ENCODE measurements at regions not wholly inside any gene's neighbourhood (a gene's known extent, or its start where the extent isn't known, plus 50 kb on each side); places are given as distances from the start of the nearest gene placed in this dataset.

DNA sequence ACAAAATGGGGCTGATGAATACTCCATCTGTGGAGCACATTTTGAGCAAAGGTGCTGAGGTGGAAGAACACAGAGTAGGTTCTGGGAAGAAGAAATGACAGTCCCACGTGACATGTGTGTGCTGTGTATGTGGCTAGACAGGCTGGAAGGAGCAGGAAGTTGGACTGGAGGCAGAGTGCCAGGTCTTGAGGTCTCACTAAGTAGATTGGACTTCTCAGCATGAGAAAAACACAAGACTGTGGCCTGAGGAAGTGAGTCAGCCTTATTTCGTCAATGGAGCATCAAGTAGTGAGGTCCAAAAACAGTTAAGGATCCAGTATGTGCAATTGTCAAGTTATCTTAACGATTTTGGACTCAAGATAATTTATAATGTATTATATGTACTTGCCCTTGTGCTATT lies 736.5 kb downstream of the KCNJ2 start:
- Histone ChIP-seq H4K20me1 (no peaks in the 10 kb centered on the region), H3K27ac (no peak overlapping the region), H3K4me2 (no peak overlapping the region), H3K36me3 (no peaks in the 10 kb centered on the region), H3K9ac (no peak overlapping the region), H3K9me3 (peaks cover 4% of the 10 kb centered on the region; the same call in 1 of the 2 replicates), H3K27me3 (no peaks in the 10 kb centered on the region), H3K4me1 (no peaks in the 10 kb centered on the region), H3K4me3 (no peak overlapping the region)
- TF ChIP-seq Cebpa-rat (IDR thresholded peaks at IDR 0.05): no peak

DNA sequence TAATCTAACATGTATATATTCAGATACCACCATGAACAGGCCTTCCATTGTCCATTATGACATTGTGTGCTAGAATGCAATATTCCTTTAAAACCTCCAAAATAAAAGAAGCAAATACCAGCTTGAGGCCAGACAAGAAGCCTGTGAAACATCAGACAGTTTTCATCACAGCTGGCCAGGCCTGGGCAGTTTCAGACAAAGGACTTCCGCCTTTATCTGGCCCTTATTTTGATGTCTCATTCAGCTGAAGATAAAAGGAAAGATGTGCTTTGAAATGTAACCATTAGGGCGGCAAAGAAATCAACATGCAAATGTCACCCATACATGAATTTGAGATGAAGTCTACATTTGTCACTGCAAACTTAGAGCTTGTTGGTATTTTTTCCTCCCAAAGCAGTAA lies 737.5 kb downstream of the KCNJ2 start:
- no peak overlapping the region for H3K4me2 ChIP-seq
- no peak overlapping the region for H3K4me3 ChIP-seq
- no peak for TF ChIP-seq Cebpa-rat (IDR thresholded peaks at IDR 0.05)
- H3K4me1 ChIP-seq: no peaks in the 10 kb centered on the region
- H3K27ac ChIP-seq: no peak overlapping the region
- no peaks in the 10 kb centered on the region for H4K20me1 ChIP-seq
- no peak overlapping the region for H3K9ac ChIP-seq
- H3K9me3 ChIP-seq: no peaks in the 10 kb centered on the region
- no peaks in the 10 kb centered on the region for H3K36me3 ChIP-seq
- no peaks in the 10 kb centered on the region for H3K27me3 ChIP-seq

DNA sequence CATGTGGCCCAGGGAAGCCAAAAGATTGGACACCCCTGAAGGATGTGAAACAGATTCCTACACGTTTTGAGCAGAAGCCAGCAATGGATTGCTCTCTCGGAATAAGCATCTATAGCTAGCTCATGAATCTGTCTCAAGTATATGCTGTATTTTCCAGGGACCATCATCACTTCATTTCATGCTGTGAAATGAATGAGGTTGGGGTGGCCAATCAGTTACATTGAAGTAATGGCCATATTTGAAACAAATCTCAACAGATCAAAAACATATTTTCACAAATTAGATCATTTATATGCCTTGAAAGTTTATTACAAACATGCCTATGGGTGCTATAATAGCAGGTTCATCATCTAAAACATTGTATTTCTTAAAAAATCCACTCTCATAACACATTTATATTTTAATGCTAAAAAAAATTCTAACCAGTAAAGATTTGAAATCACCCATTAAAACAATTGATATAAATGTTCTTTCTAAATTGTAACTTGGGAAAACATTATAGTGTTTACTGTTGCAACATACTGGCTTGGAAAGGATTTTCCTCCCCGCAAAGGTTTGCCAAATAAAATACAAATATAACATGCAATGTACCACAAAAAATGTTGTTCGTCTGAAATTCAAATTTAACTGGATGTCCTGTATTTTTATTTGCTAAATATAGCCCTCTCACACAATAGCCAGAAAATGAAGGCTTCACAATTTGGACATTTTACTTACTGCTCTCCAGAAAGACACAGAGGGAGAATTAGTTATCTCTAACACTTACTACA lies 743.6 kb downstream of the KCNJ2 start:
- Histone ChIP-seq H3K9me3 (no peaks in the 10 kb centered on the region; the same call in 1 of the 2 replicates), H3K4me2 (no peak overlapping the region), H3K9ac (no peak overlapping the region), H4K20me1 (no peaks in the 10 kb centered on the region), H3K27me3 (no peaks in the 10 kb centered on the region), H3K27ac (no peak overlapping the region), H3K36me3 (no peaks in the 10 kb centered on the region), H3K4me3 (no peak overlapping the region), H3K4me1 (no peaks in the 10 kb centered on the region)
- TF ChIP-seq Cebpa-rat (IDR thresholded peaks at IDR 0.05): no peak

DNA sequence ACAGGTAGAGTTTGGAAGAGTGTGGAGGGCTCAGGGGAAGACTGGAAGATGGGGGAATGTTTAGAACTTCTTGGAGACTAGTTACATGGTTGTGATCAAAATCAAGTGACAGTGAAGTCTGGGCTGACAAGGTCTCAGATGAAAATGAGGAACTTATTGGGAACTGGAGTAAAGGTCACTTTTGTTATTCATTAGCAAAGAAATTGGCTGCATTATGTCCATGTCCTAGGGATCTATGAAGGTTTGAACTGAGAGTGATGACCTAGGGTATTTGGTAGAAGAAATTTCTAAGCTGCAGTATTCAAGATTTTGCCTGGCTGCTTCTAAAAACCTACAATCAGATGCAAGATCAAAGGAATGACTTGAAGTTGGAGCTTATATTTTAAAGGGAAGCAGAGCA lies 747.1 kb downstream of the KCNJ2 start:
- H3K36me3 ChIP-seq: no peaks in the 10 kb centered on the region
- H3K4me1 ChIP-seq: no peaks in the 10 kb centered on the region
- no peak overlapping the region for H3K4me3 ChIP-seq
- H3K9me3 ChIP-seq: peaks cover 8% of the 10 kb centered on the region
- H3K9ac ChIP-seq: no peak overlapping the region
- no peak overlapping the region for H3K4me2 ChIP-seq
- no peaks in the 10 kb centered on the region for H4K20me1 ChIP-seq
- no peak overlapping the region for H3K27ac ChIP-seq
- no peak for TF ChIP-seq Cebpa-rat (IDR thresholded peaks at IDR 0.05)
- H3K27me3 ChIP-seq: no peaks in the 10 kb centered on the region

DNA sequence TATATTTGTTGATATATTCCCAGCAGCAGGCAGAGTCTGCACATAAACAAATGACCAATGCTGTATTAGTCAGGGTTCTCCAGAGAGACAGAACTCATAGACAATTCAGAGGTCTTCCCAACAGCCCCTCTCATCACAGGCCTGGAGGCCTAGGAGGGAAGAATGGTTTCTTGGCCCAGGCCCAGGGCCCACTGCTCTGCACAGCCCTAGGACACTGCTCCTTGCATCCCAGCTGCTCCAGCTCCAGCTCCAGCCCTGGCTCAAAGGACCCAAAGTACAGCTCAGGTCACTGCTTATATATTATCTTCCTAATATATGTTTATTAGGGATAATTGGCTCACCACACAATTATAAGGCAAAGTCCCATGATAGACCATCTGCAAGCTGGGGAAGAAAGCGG lies 749.9 kb downstream of the KCNJ2 start:
- Histone ChIP-seq H3K9me3 (peaks cover 8% of the 10 kb centered on the region), H3K9ac (no peak overlapping the region), H3K27ac (no peak overlapping the region), H3K27me3 (no peaks in the 10 kb centered on the region), H3K4me2 (no peak overlapping the region), H3K36me3 (no peaks in the 10 kb centered on the region), H3K4me3 (no peak overlapping the region), H3K4me1 (no peaks in the 10 kb centered on the region), H4K20me1 (no peaks in the 10 kb centered on the region)
- no peak for TF ChIP-seq Cebpa-rat (IDR thresholded peaks at IDR 0.05)

DNA sequence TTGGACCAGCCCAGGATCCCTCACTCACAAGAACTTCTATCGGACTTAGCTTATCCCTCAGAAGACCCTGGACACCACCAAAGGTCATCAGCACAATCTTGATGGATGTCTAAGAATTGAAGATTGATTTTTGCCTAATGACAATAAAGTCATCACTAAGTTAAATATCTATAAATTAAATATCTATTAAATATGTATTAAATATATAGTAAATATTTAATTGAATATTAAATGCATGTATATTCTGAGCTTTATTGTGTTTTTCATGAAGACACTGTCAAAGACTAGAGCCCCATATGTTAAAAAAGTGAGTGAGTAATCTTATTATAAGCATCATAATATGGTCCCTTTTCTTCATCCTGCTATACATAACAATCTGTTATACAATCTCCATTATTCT lies 751.1 kb downstream of the KCNJ2 start:
- H3K4me1 ChIP-seq: no peaks in the 10 kb centered on the region
- no peak overlapping the region for H3K4me2 ChIP-seq
- H3K36me3 ChIP-seq: no peaks in the 10 kb centered on the region
- no peak overlapping the region for H3K4me3 ChIP-seq
- H3K27ac ChIP-seq: no peak overlapping the region
- no peak for TF ChIP-seq Cebpa-rat (IDR thresholded peaks at IDR 0.05)
- no peaks in the 10 kb centered on the region for H4K20me1 ChIP-seq
- peaks cover 8% of the 10 kb centered on the region for H3K9me3 ChIP-seq
- no peaks in the 10 kb centered on the region for H3K27me3 ChIP-seq
- H3K9ac ChIP-seq: no peak overlapping the region

DNA sequence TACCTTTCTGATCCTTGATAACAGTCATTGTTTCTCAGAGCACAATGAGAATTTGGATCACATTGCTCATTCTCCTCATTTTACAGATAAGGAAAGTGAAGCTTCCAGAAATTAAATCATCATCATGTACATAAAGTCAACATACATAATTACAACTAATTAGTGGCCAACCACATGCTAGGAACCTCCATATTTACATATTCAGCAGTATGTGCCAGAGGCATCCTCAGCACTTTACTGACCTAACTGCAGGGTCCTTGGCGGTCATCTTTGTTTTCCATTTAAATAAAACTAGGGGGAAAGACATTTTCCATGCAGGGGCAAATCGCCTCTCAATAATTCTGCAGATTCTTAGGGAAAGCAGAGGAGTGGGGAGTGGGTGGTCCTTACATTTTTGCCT lies 752.9 kb downstream of the KCNJ2 start:
- no peaks in the 10 kb centered on the region for H3K4me1 ChIP-seq
- H3K9me3 ChIP-seq: peaks cover 8% of the 10 kb centered on the region
- H3K36me3 ChIP-seq: no peaks in the 10 kb centered on the region
- H3K4me3 ChIP-seq: no peak overlapping the region
- H3K9ac ChIP-seq: no peak overlapping the region
- no peak overlapping the region for H3K27ac ChIP-seq
- no peak for TF ChIP-seq Cebpa-rat (IDR thresholded peaks at IDR 0.05)
- no peaks in the 10 kb centered on the region for H4K20me1 ChIP-seq
- H3K4me2 ChIP-seq: no peak overlapping the region
- no peaks in the 10 kb centered on the region for H3K27me3 ChIP-seq

DNA sequence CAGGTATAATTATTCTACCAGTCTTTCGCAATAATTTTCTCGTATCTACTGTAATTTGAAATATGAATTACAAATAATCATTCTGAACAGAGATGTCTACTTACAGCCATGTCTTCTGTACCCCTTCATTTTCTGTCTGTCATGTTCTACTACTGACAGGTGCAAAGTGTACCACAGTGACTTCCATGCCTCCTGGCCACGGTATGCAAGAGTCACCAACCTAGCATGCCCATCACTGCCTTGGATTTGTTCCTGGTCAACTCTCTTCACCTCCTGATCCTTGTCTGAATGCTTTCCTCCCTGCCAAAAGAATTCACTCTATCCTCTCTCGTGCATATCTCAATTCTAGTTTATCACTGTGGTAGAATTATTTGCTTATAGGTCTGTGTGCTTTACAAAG lies 755.4 kb downstream of the KCNJ2 start:
- H3K27ac ChIP-seq: no peak overlapping the region
- H3K9me3 ChIP-seq: no peaks in the 10 kb centered on the region
- no peak overlapping the region for H3K4me2 ChIP-seq
- H3K4me3 ChIP-seq: no peak overlapping the region
- H4K20me1 ChIP-seq: no peaks in the 10 kb centered on the region
- H3K36me3 ChIP-seq: no peaks in the 10 kb centered on the region
- no peaks in the 10 kb centered on the region for H3K27me3 ChIP-seq
- TF ChIP-seq Cebpa-rat (IDR thresholded peaks at IDR 0.05): peak; percentile 26; the same call in 1 of the 2 replicates
- H3K9ac ChIP-seq: no peak overlapping the region
- H3K4me1 ChIP-seq: no peaks in the 10 kb centered on the region

DNA sequence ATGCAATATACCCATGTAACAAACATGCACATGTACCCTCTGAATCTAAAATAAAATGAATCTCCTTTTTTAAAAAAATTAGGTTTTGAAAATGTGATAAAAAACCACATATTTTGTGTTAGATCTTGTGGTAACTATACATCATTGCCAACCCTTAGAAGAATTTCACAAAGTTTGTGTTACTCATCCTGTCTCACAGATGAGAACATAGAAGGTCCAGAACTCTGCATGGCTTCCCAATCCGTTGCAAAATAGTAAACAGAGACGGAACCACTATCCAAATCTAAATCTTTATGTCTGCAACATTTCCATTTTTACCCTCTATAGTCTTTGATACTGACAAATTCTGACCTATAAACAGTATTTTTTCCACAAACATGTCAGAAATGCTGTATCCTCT lies 759.9 kb downstream of the KCNJ2 start:
- Histone ChIP-seq H3K9me3 (no peaks in the 10 kb centered on the region), H3K4me3 (no peak overlapping the region), H4K20me1 (no peaks in the 10 kb centered on the region), H3K4me1 (no peaks in the 10 kb centered on the region), H3K27me3 (no peaks in the 10 kb centered on the region), H3K9ac (no peak overlapping the region), H3K4me2 (no peak overlapping the region), H3K27ac (no peak overlapping the region), H3K36me3 (no peaks in the 10 kb centered on the region)
- no peak for TF ChIP-seq Cebpa-rat (IDR thresholded peaks at IDR 0.05)

DNA sequence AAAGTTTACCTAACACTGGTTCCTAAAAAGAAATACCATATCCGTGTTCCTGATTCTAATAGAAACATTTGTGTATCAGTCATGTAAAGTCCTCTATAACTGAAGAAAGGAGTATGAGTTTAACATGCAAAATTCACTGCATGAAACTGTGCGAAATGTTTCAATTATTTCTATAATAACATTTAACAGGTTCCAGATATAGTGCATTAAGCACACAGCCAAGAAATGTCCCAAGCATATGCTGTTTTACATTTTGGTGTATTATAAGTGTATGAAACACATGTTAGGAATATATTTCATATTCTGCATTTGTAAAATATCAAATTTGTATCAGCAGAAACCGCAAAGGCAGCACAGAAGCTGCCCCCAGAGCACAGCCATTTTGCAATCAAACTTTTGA lies 764.9 kb downstream of the KCNJ2 start:
- no peak overlapping the region for H3K27ac ChIP-seq
- H3K4me2 ChIP-seq: no peak overlapping the region
- no peaks in the 10 kb centered on the region for H3K4me1 ChIP-seq
- H3K9me3 ChIP-seq: no peaks in the 10 kb centered on the region
- no peaks in the 10 kb centered on the region for H3K27me3 ChIP-seq
- no peak overlapping the region for H3K9ac ChIP-seq
- TF ChIP-seq Cebpa-rat (IDR thresholded peaks at IDR 0.05): no peak
- no peaks in the 10 kb centered on the region for H3K36me3 ChIP-seq
- no peaks in the 10 kb centered on the region for H4K20me1 ChIP-seq
- no peak overlapping the region for H3K4me3 ChIP-seq

DNA sequence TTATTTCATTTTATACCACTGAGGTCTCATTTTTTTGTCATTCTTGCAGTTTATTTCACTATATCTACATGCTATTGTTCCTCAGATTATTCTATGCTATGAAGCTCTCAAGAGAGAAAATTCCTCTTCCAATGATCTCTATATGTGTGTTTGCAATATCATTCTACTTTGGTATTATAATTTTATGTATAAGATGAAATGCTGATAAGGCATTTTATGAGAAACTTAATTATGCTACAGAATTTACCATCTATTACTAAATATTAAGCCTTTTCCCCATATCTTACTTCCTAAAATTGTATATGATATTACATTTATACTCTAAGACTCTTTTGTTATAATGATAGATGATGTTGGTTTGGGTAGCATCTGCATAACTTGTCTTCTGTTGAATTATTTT lies 765.5 kb downstream of the KCNJ2 start:
- no peak for TF ChIP-seq Cebpa-rat (IDR thresholded peaks at IDR 0.05)
- H3K27me3 ChIP-seq: no peaks in the 10 kb centered on the region
- H3K36me3 ChIP-seq: no peaks in the 10 kb centered on the region
- no peak overlapping the region for H3K9ac ChIP-seq
- H4K20me1 ChIP-seq: no peaks in the 10 kb centered on the region
- H3K9me3 ChIP-seq: no peaks in the 10 kb centered on the region
- H3K4me1 ChIP-seq: no peaks in the 10 kb centered on the region
- H3K4me3 ChIP-seq: no peak overlapping the region
- no peak overlapping the region for H3K27ac ChIP-seq
- no peak overlapping the region for H3K4me2 ChIP-seq
